Left lung (tissue), 4 donors: ENCODE measurements at regions not wholly inside any gene's neighbourhood (a gene's known extent, or its start where the extent isn't known, plus 50 kb on each side); places are given as distances from the start of the nearest gene placed in this dataset.

Experiments used
- ATAC-seq: fragments of 200-7000 bp; cut with Tn5 transposase; one replicate; pipeline ENCODE4 v1.9.1; 2020; ENCODE audit warnings: moderate library complexity
- DNase-seq, 4 donors: peaks; one replicate each; pipeline ENCODE4 v3.0.0-alpha.2; 2013 to 2020
- H3K27ac ChIP-seq, 2 donors: fragments of 200-600 bp; sonication (generic) in 1 of 2; one replicate each; pipeline versions ENCODE4 v1.5.0 to v1.8.0; 2020 to 2021
- H3K27me3 ChIP-seq, 2 donors: fragments of 200-600 bp; sonication (generic) in 1 of 2; one replicate each; pipeline versions ENCODE4 v1.5.0 to v1.8.0; 2020 to 2021
- H3K36me3 ChIP-seq, 2 donors: fragments of 200-600 bp; sonication (generic) in 1 of 2; one replicate each; pipeline versions ENCODE4 v1.5.0 to v1.8.0; 2020 to 2021
- H3K4me1 ChIP-seq, 2 donors: fragments of 200-600 bp; one replicate each; pipeline ENCODE4 v1.8.0; 2021
- H3K4me3 ChIP-seq, 2 donors: fragments of 200-600 bp; sonication (generic) in 1 of 2; one replicate each; pipeline versions ENCODE4 v1.5.0 to v1.8.0; 2020 to 2021; ENCODE audit warnings: mild to moderate bottlenecking in 1 of 2
- H3K9me3 ChIP-seq, 2 donors: fragments of 200-600 bp; sonication (generic) in 1 of 2; one replicate each; pipeline versions ENCODE4 v1.5.0 to v1.8.0; 2020 to 2021
- CTCF ChIP-seq, 2 donors: fragments of 200-600 bp; sonication (generic) in 1 of 2; IDR thresholded peaks; one replicate each; pipeline versions ENCODE4 v1.5.0 to v1.8.0; 2021; ENCODE audit warnings: antibody characterized with exemption in 2 of 2
- intact Hi-C, 2 donors: fragments of 100-400 bp; cut with DNase I; formaldehyde crosslinking; loops; one replicate each; pipeline versions ENCODE4 v1.11.2 to v1.14.2; 2022
- donor health status: DM: no; HTN: yes; CAD: no.
- donor health status: DM: no; HTN: no; CAD: no.

GRCh38 chrX:45756557-45756956 is 555.9 kb upstream of the DIPK2B start:
- H3K27ac ChIP-seq = peak overlapping the region in 1 of 2 donors; percentile 86
- ATAC-seq (peak; percentile 32), DNase-seq (no peak)
- H3K36me3 ChIP-seq = peaks cover 0 to 4% of the 10 kb centered on the region in 2 donors
- H3K4me1 ChIP-seq = peaks cover 9 to 79% of the 10 kb centered on the region in 2 donors
- no peaks in the 10 kb centered on the region for H3K9me3 ChIP-seq
- no peak overlapping the region for H3K4me3 ChIP-seq
- intact Hi-C loops = loop anchor here in 1 of 2 donors (10.0 kb wide), 1 partner anchor 242 kb away; no protein-coding TSS in a partner anchor
- no peaks in the 10 kb centered on the region for H3K27me3 ChIP-seq
- TF ChIP-seq CTCF (IDR thresholded peaks at IDR 0.05) = no peak

- peaks cover 0 to 4% of the 10 kb centered on the region in 2 donors for H3K36me3 ChIP-seq
- no peak overlapping the region for H3K4me3 ChIP-seq
- no peak for DNase-seq
- H3K4me1 ChIP-seq = peaks cover 12 to 79% of the 10 kb centered on the region in 2 donors
- H3K27me3 ChIP-seq = no peaks in the 10 kb centered on the region
- no peaks in the 10 kb centered on the region for H3K9me3 ChIP-seq
- ATAC-seq = no peak
- intact Hi-C loops = loop anchor here in 1 of 2 donors (10.0 kb wide), 1 partner anchor 241 kb away; no protein-coding TSS in a partner anchor
- no peak for TF ChIP-seq CTCF (IDR thresholded peaks at IDR 0.05)
- H3K27ac ChIP-seq = peak overlapping the region in 1 of 2 donors; percentile 86
These were observed 555.0 kb upstream of the DIPK2B start for GRCh38 chrX:45755703-45756102.

- ATAC-seq (no peak), DNase-seq (no peak)
- TF ChIP-seq CTCF (IDR thresholded peaks at IDR 0.05) = no peak
- Histone ChIP-seq H3K4me3 (no peak overlapping the region), H3K27me3 (no peaks in the 10 kb centered on the region), H3K36me3 (peaks cover 0 to 3% of the 10 kb centered on the region in 2 donors), H3K4me1 (peaks cover 5 to 59% of the 10 kb centered on the region in 2 donors), H3K27ac (no peak overlapping the region), H3K9me3 (no peaks in the 10 kb centered on the region)
- intact Hi-C loops = loop anchor here in 1 of 2 donors (10.0 kb wide), 1 partner anchor 236 kb away; no protein-coding TSS in a partner anchor
These were observed 550.5 kb upstream of the DIPK2B start for GRCh38 chrX:45751156-45751555.

- no peaks in the 10 kb centered on the region for H3K9me3 ChIP-seq
- H3K36me3 ChIP-seq = peaks cover 0 to 8% of the 10 kb centered on the region in 2 donors
- peak; percentile 43 for ATAC-seq
- no peaks in the 10 kb centered on the region for H3K27me3 ChIP-seq
- no peak overlapping the region for H3K27ac ChIP-seq
- TF ChIP-seq CTCF (IDR thresholded peaks at IDR 0.05) = no peak
- H3K4me1 ChIP-seq = peaks cover 5 to 54% of the 10 kb centered on the region in 2 donors
- intact Hi-C loops = loop anchor here in 1 of 2 donors (10.0 kb wide), 1 partner anchor 236 kb away; no protein-coding TSS in a partner anchor
- no peak for DNase-seq
- H3K4me3 ChIP-seq = no peak overlapping the region
These were observed 550.0 kb upstream of the DIPK2B start for GRCh38 chrX:45750639-45751038.

GRCh38 chrX:45749375-45749774 is 548.7 kb upstream of the DIPK2B start:
- H3K27ac ChIP-seq = no peak overlapping the region

More at GRCh38 chrX:45749375-45749774, 548.7 kb upstream of the DIPK2B start:
- H3K9me3 ChIP-seq = no peaks in the 10 kb centered on the region
- no peak for DNase-seq
- ATAC-seq = peak; percentile 40
- intact Hi-C loops = no loop called here
- H3K4me1 ChIP-seq = peaks cover 5 to 48% of the 10 kb centered on the region in 2 donors
- no peak overlapping the region for H3K4me3 ChIP-seq
- peaks cover 0 to 14% of the 10 kb centered on the region in 2 donors for H3K36me3 ChIP-seq
- no peak for TF ChIP-seq CTCF (IDR thresholded peaks at IDR 0.05)
- no peaks in the 10 kb centered on the region for H3K27me3 ChIP-seq
